H1 (cell line): ENCODE measurements at regions not wholly inside any gene's neighbourhood (a gene's known extent, or its start where the extent isn't known, plus 50 kb on each side); places are given as distances from the start of the nearest gene placed in this dataset.

ENCODE experiments used
- CTCF ChIA-PET: fragments of 300-600 bp; sonication (Branson Sonifier 250); formaldehyde crosslinking; loops from one replicate; lab custom pipeline; 2021; ENCODE audit not compliant: partially characterized antibody; lab: Charles Lee
- POLR2A ChIA-PET: fragments of 300-600 bp; sonication (Branson Sonifier 250); formaldehyde crosslinking; loops from one replicate; lab custom pipeline; 2021; ENCODE audit warnings: inconsistent platforms; ENCODE audit not compliant: partially characterized antibody; lab: Charles Lee
- DNase-seq, 2 experiments: peaks; one replicate each; pipeline versions ENCODE4 v3.0.0 to v3.0.0-alpha.2; 2010 to 2022; ENCODE audit warnings: low spot score in 2 of 2, low read depth in 1 of 2, mixed read lengths in 1 of 2
- FAIRE-seq: peaks from 2 replicates; lab custom pipeline; 2011; peaks lifted over from hg19 to GRCh38; lab: Jason Lieb, UNC
- H2AFZ ChIP-seq: 2 replicates; pipeline ENCODE4 v1.8.1; 2012; ENCODE audit warnings: low read length, inconsistent platforms
- H2AK5ac ChIP-seq: 2 replicates; pipeline ENCODE4 v1.6.1; 2013; ENCODE audit warnings: low read depth, low read length
- H2BK120ac ChIP-seq: replicated peaks from 2 replicates; pipeline ENCODE3; 2013; ENCODE audit warnings: low read depth, low read length, inconsistent platforms
- H2BK12ac ChIP-seq: 2 replicates; pipeline ENCODE4 v1.6.1; 2013; ENCODE audit warnings: low read depth, low read length
- H2BK15ac ChIP-seq: 2 replicates; pipeline ENCODE4 v1.6.1; 2013; ENCODE audit warnings: low read length
- H2BK20ac ChIP-seq: 2 replicates; pipeline ENCODE4 v1.6.1; 2013; ENCODE audit warnings: low read length
- H2BK5ac ChIP-seq: 2 replicates; pipeline ENCODE4 v1.6.1; 2013; ENCODE audit warnings: low read depth, low read length
- H3K14ac ChIP-seq: 2 replicates; pipeline ENCODE4 v1.6.1; 2013; ENCODE audit warnings: inconsistent platforms; ENCODE audit not compliant: insufficient read length
- H3K18ac ChIP-seq: 2 replicates; pipeline ENCODE4 v1.6.1; 2013; ENCODE audit warnings: low read length; ENCODE audit errors: extremely low read depth
- H3K23ac ChIP-seq: 2 replicates; pipeline ENCODE4 v1.6.1; 2013; ENCODE audit warnings: inconsistent platforms; ENCODE audit not compliant: insufficient read length
- H3K23me2 ChIP-seq: 2 replicates; pipeline ENCODE4 v1.6.1; 2013; ENCODE audit warnings: low read depth, low read length
- H3K27ac ChIP-seq: 2 replicates; pipeline ENCODE4 v1.6.1; 2011; ENCODE audit warnings: low read depth, low read length, inconsistent platforms
- H3K27me3 ChIP-seq, 4 experiments: replicated peaks in 1 of 4; 1 replicate in 1 of 4; 2 replicates in 3 of 4; pipeline versions ENCODE4 v1.6.1 to v1.8.1; 2011 to 2013; ENCODE audit warnings: low read length in 3 of 4, mild to moderate bottlenecking in 3 of 4, inconsistent platforms in 2 of 4, mixed read lengths in 2 of 4, moderate library complexity in 1 of 4; ENCODE audit not compliant: control insufficient read depth in 3 of 4, insufficient read depth in 3 of 4; ENCODE audit errors: extremely low read depth in 1 of 4
- H3K36me3 ChIP-seq, 4 experiments: 2 replicates each; pipeline versions ENCODE4 v1.6.1 to v1.8.1; 2011 to 2013; ENCODE audit warnings: mild to moderate bottlenecking in 4 of 4, low read length in 3 of 4, moderate library complexity in 2 of 4, control low read depth in 1 of 4, inconsistent platforms in 1 of 4; ENCODE audit not compliant: insufficient read depth in 4 of 4, control insufficient read depth in 2 of 4
- H3K4ac ChIP-seq: replicated peaks from 2 replicates; pipeline ENCODE3; 2013; ENCODE audit warnings: low read length, low read depth, mixed read lengths, inconsistent platforms; ENCODE audit not compliant: insufficient read length
- H3K4me1 ChIP-seq, 4 experiments: replicated peaks in 1 of 4; 1 replicate in 1 of 4; 2 replicates in 3 of 4; pipeline versions ENCODE4 v1.6.1 to v1.8.1; 2011 to 2013; ENCODE audit warnings: low read length in 3 of 4, inconsistent platforms in 2 of 4, mixed read lengths in 1 of 4; ENCODE audit not compliant: insufficient read depth in 4 of 4, control insufficient read depth in 3 of 4
- H3K4me2 ChIP-seq, 2 experiments: 2 replicates each; pipeline versions ENCODE4 v1.6.1 to v1.8.1; 2011 to 2013; ENCODE audit warnings: low read depth in 2 of 2, low read length in 2 of 2, control low read depth in 1 of 2, inconsistent platforms in 1 of 2, mild to moderate bottlenecking in 1 of 2; ENCODE audit not compliant: insufficient read depth in 1 of 2
- H3K4me3 ChIP-seq, 4 experiments: fragments of 200-600, 300-600 bp in 1 of 4; sonication (generic), shearing (Covaris generic), sonication (Bioruptor Twin) in 1 of 4; 2 replicates each; pipeline versions ENCODE4 v1.5.1 to v1.8.1; 2011 to 2016; ENCODE audit warnings: low read length in 4 of 4, low read depth in 3 of 4, control low read depth in 2 of 4, inconsistent platforms in 2 of 4, mild to moderate bottlenecking in 2 of 4, mixed read lengths in 1 of 4, moderate library complexity in 1 of 4; ENCODE audit not compliant: insufficient read depth in 2 of 4; ENCODE audit errors: extremely low read depth in 1 of 4
- H3K56ac ChIP-seq: replicated peaks from 2 replicates; pipeline ENCODE3; 2013; ENCODE audit warnings: low read depth, mild to moderate bottlenecking, mixed read lengths, low read length, inconsistent platforms; ENCODE audit not compliant: insufficient read length
- H3K79me1 ChIP-seq: 2 replicates; pipeline ENCODE4 v1.6.1; 2013; ENCODE audit warnings: low read depth, low read length, control low read depth
- H3K79me2 ChIP-seq, 2 experiments: 2 replicates each; pipeline versions ENCODE4 v1.6.1 to v1.8.1; 2012 to 2013; ENCODE audit warnings: low read length in 2 of 2, mild to moderate bottlenecking in 2 of 2, inconsistent platforms in 1 of 2; ENCODE audit not compliant: insufficient read depth in 2 of 2, control insufficient read depth in 1 of 2
- H3K9ac ChIP-seq, 4 experiments: replicated peaks in 1 of 4; 1 replicate in 1 of 4; 2 replicates in 3 of 4; pipeline versions ENCODE4 v1.6.1 to v1.8.1; 2011 to 2013; ENCODE audit warnings: low read depth in 3 of 4, low read length in 3 of 4, control low read depth in 2 of 4, mild to moderate bottlenecking in 2 of 4, moderate library complexity in 2 of 4, inconsistent platforms in 1 of 4; ENCODE audit errors: extremely low read depth in 1 of 4
- H3K9me3 ChIP-seq, 2 experiments: 2 replicates each; pipeline versions ENCODE4 v1.6.1 to v1.8.1; 2012 to 2013; ENCODE audit warnings: mild to moderate bottlenecking in 2 of 2, moderate library complexity in 2 of 2, control low read depth in 1 of 2, inconsistent platforms in 1 of 2, low read depth in 1 of 2, low read length in 1 of 2, mixed read lengths in 1 of 2; ENCODE audit not compliant: insufficient read depth in 2 of 2
- H4K20me1 ChIP-seq, 2 experiments: replicated peaks in 1 of 2; 2 replicates each; pipeline versions ENCODE3 to v1.8.1; 2011 to 2013; ENCODE audit warnings: inconsistent platforms in 2 of 2, low read length in 2 of 2, mild to moderate bottlenecking in 1 of 2; ENCODE audit not compliant: insufficient read depth in 2 of 2, control insufficient read depth in 1 of 2
- H4K5ac ChIP-seq: 2 replicates; pipeline ENCODE4 v1.6.1; 2013; ENCODE audit warnings: low read length, low read depth, mixed read lengths, inconsistent platforms; ENCODE audit not compliant: insufficient read length
- H4K8ac ChIP-seq: 2 replicates; pipeline ENCODE4 v1.8.0; 2013; ENCODE audit warnings: mild to moderate bottlenecking, moderate library complexity, low read length, inconsistent platforms; ENCODE audit not compliant: insufficient read depth; ENCODE audit errors: extremely low read depth
- H4K91ac ChIP-seq: replicated peaks from 2 replicates; pipeline ENCODE3; 2013; ENCODE audit warnings: low read length, mixed read lengths, inconsistent platforms; ENCODE audit not compliant: insufficient read length
- BCL11A ChIP-seq, 2 experiments: IDR thresholded peaks; one replicate each; pipeline ENCODE4 v1.6.1; 2011; ENCODE audit warnings: low read depth in 2 of 2, low read length in 2 of 2, mild to moderate bottlenecking in 2 of 2
- CBX5 ChIP-seq: fragments of 300-800, 300-1000 bp; sonication (generic); IDR thresholded peaks from 2 replicates; pipeline ENCODE4 v1.7.1; 2016; ENCODE audit warnings: antibody characterized with exemption, low read length, low read depth
- CBX8 ChIP-seq: fragments of 300-800, 300-1000 bp; sonication (generic); IDR thresholded peaks from 2 replicates; pipeline ENCODE4 v1.7.1; 2016; ENCODE audit warnings: low read depth, low read length, borderline replicate concordance
- E2F6 ChIP-seq: IDR thresholded peaks from 2 replicates; pipeline ENCODE4 v1.6.1; 2012; ENCODE audit warnings: inconsistent platforms
- HDAC6 ChIP-seq: IDR thresholded peaks from one replicate; pipeline ENCODE4 v1.7.1; 2012; ENCODE audit warnings: low read depth, mild to moderate bottlenecking, inconsistent platforms, low read length, moderate library complexity
- JUN ChIP-seq: IDR thresholded peaks from 2 replicates; pipeline ENCODE4 v1.6.1; 2011; ENCODE audit warnings: low read depth, mild to moderate bottlenecking, improper control_type of control experiment, low read length
- KDM1A ChIP-seq: fragments of 200-600, 300-600 bp; sonication (generic); IDR thresholded peaks from 2 replicates; pipeline ENCODE4 v1.7.1; 2016; ENCODE audit warnings: mild to moderate bottlenecking, low read length, borderline replicate concordance
- KDM5A ChIP-seq: fragments of 200-600 bp; IDR thresholded peaks from 2 replicates; pipeline ENCODE4 v1.7.1; 2012; ENCODE audit warnings: mild to moderate bottlenecking, low read length, inconsistent platforms, mixed read lengths
- MAFK ChIP-seq: IDR thresholded peaks from 2 replicates; pipeline ENCODE4 v1.6.1; 2012; ENCODE audit warnings: low read depth, mild to moderate bottlenecking, improper control_type of control experiment, low read length
- POLR2AphosphoS5 ChIP-seq: IDR thresholded peaks from 2 replicates; pipeline ENCODE4 v1.6.1; 2011; ENCODE audit warnings: low read depth, low read length
- POU5F1 ChIP-seq: IDR thresholded peaks from 2 replicates; pipeline ENCODE4 v1.6.1; 2011; ENCODE audit warnings: low read depth, mild to moderate bottlenecking, low read length, moderate library complexity
- RBBP5 ChIP-seq: IDR thresholded peaks from 2 replicates; pipeline ENCODE4 v1.7.1; 2012; ENCODE audit warnings: low read depth, mild to moderate bottlenecking, inconsistent platforms, low read length, moderate library complexity, borderline replicate concordance
- SIRT6 ChIP-seq: IDR thresholded peaks from one replicate; pipeline ENCODE4 v1.7.1; 2012; ENCODE audit warnings: low read length, inconsistent platforms
- SP4 ChIP-seq: IDR thresholded peaks from 2 replicates; pipeline ENCODE4 v1.6.1; 2012; ENCODE audit warnings: low read length, inconsistent platforms
- SRF ChIP-seq: IDR thresholded peaks from 2 replicates; pipeline ENCODE4 v1.6.1; 2011; ENCODE audit warnings: mild to moderate bottlenecking, low read depth, low read length, moderate library complexity
- TF ChIP-seq, protein P1 (sequence below): IDR thresholded peaks from 2 replicates; pipeline ENCODE4 v1.6.1; 2011; ENCODE audit warnings: low read depth, mild to moderate bottlenecking, low read length; ENCODE audit not compliant: insufficient read depth

GRCh38 chr3:110811050-110811449 lies 260.6 kb upstream of the NECTIN3 start:
- Histone ChIP-seq H3K23ac (no peak overlapping the region), H3K27me3 (peaks cover 0 to 1% (median 0%) of the 10 kb centered on the region in 4 experiments; a peak in 1 of 7 replicates), H2BK15ac (no peak overlapping the region), H3K18ac (no peak overlapping the region), H3K79me2 (no peaks in the 10 kb centered on the region), H2AK5ac (no peak overlapping the region), H3K14ac (no peak overlapping the region), H2AFZ (no peak overlapping the region), H2BK20ac (no peak overlapping the region), H3K23me2 (no peaks in the 10 kb centered on the region), H3K4me3 (no peak overlapping the region), H3K56ac (no peak overlapping the region), H4K91ac (no peak overlapping the region), H3K79me1 (no peaks in the 10 kb centered on the region), H2BK5ac (no peak overlapping the region), H4K20me1 (no peaks in the 10 kb centered on the region), H4K8ac (no peak overlapping the region), H3K9ac (no peak overlapping the region), H4K5ac (no peak overlapping the region), H2BK12ac (no peak overlapping the region), H3K36me3 (no peaks in the 10 kb centered on the region), H3K4me2 (no peak overlapping the region), H3K27ac (no peak overlapping the region), H2BK120ac (no peak overlapping the region), H3K4ac (no peak overlapping the region), H3K4me1 (no peaks in the 10 kb centered on the region), H3K9me3 (no peaks in the 10 kb centered on the region)
- DNase-seq (no peak), FAIRE-seq (no peak)
- POLR2A ChIA-PET, result no interaction called here
- CTCF ChIA-PET, result no interaction called here
- TF ChIP-seq RBBP5 (no peak), KDM1A (no peak), CBX8 (no peak), KDM5A (no peak), POU5F1 (no peak), HDAC6 (no peak), SP4 (no peak), BCL11A (IDR thresholded peaks at IDR 0.05; ENCODE audit: low read depth in 2 of 2, low read length in 2 of 2) (no peak), E2F6 (no peak), SRF (no peak), POLR2AphosphoS5 (no peak), JUN (no peak), CBX5 (no peak), SIRT6 (no peak), MAFK (no peak)
- TF ChIP-seq, protein P1, sequence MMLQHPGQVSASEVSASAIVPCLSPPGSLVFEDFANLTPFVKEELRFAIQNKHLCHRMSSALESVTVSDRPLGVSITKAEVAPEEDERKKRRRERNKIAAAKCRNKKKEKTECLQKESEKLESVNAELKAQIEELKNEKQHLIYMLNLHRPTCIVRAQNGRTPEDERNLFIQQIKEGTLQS, result no peak
